Osteocyte (in vitro differentiated cells): ENCODE measurements at regions not wholly inside any gene's neighbourhood (a gene's known extent, or its start where the extent isn't known, plus 50 kb on each side); places are given as distances from the start of the nearest gene placed in this dataset.

Source experiments
- DNase-seq: peaks from one replicate; pipeline ENCODE4 v3.0.0; 2021; ENCODE audit warnings: mixed read lengths; ENCODE audit not compliant: unreplicated experiment; ENCODE audit errors: extremely low spot score
- H3K27ac Mint-ChIP-seq: one replicate; pipeline ENCODE4 v1.8.0; 2021; ENCODE audit warnings: mild to moderate bottlenecking, mixed read lengths; ENCODE audit not compliant: unreplicated experiment
- H3K27me3 Mint-ChIP-seq: one replicate; pipeline ENCODE4 v1.8.0; 2021; ENCODE audit warnings: mixed read lengths; ENCODE audit not compliant: unreplicated experiment
- H3K36me3 Mint-ChIP-seq: one replicate; pipeline ENCODE4 v1.8.0; 2021; ENCODE audit warnings: mixed read lengths; ENCODE audit not compliant: unreplicated experiment
- H3K4me1 Mint-ChIP-seq: one replicate; pipeline ENCODE4 v1.8.0; 2021; ENCODE audit warnings: mixed read lengths; ENCODE audit not compliant: unreplicated experiment
- H3K4me3 Mint-ChIP-seq: one replicate; pipeline ENCODE4 v1.8.0; 2021; ENCODE audit warnings: mild to moderate bottlenecking, moderate library complexity, mixed read lengths; ENCODE audit not compliant: unreplicated experiment
- H3K9me3 Mint-ChIP-seq: one replicate; pipeline ENCODE4 v1.8.0; 2021; ENCODE audit warnings: mixed read lengths; ENCODE audit not compliant: unreplicated experiment
- TF ChIP-seq, protein P1 (sequence below): fragments of 200-600 bp; sonication (generic); IDR thresholded peaks from 2 replicates; pipeline ENCODE4 v1.5.0; 2021; ENCODE audit warnings: antibody characterized with exemption, mild to moderate bottlenecking, moderate library complexity

DNA sequence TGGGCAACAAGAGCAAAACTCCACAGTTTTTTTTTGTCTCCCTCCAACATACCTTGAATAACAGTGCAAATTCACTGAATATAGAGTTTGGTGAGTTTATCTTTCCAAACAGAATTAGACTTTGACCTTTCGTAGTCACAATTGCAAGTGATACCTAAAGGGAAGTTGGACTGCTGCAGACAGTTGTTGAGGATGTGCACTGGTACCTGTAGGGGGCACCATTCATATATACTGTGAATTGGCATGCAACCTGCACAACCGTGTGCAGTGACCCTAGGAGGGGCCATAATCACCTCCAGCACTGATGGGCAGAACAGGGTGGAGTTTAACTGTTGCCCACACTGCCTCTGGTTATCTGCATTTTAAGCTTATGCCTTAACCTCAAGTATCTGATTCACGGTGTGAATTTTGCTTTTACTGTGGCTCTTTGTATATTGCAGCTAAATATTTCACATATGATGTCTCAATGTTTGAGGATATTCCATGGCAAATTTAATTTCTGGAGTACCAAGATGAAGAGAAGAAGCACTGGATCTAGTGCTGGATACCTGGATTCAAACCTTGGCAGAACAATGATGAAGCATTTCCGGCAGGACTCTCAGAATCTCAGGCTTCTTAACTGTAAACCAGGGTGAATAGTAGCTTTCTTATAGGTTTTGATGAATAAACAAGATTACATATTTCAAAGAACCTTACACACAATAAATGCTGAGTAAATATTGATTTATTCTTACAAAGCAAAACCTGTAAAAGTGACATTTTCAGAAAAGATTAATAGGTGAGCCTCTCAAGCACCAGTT is 144.3 kb downstream of the ACTBL2 start:
- no peaks in the 10 kb centered on the region for H3K36me3 Mint-ChIP-seq
- H3K4me1 Mint-ChIP-seq = peaks cover 9% of the 10 kb centered on the region
- no peak for DNase-seq
- no peak overlapping the region for H3K4me3 Mint-ChIP-seq
- TF ChIP-seq, protein P1, sequence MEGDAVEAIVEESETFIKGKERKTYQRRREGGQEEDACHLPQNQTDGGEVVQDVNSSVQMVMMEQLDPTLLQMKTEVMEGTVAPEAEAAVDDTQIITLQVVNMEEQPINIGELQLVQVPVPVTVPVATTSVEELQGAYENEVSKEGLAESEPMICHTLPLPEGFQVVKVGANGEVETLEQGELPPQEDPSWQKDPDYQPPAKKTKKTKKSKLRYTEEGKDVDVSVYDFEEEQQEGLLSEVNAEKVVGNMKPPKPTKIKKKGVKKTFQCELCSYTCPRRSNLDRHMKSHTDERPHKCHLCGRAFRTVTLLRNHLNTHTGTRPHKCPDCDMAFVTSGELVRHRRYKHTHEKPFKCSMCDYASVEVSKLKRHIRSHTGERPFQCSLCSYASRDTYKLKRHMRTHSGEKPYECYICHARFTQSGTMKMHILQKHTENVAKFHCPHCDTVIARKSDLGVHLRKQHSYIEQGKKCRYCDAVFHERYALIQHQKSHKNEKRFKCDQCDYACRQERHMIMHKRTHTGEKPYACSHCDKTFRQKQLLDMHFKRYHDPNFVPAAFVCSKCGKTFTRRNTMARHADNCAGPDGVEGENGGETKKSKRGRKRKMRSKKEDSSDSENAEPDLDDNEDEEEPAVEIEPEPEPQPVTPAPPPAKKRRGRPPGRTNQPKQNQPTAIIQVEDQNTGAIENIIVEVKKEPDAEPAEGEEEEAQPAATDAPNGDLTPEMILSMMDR = peak; percentile 38
- no peaks in the 10 kb centered on the region for H3K9me3 Mint-ChIP-seq
- no peaks in the 10 kb centered on the region for H3K27me3 Mint-ChIP-seq
- no peak overlapping the region for H3K27ac Mint-ChIP-seq

DNA sequence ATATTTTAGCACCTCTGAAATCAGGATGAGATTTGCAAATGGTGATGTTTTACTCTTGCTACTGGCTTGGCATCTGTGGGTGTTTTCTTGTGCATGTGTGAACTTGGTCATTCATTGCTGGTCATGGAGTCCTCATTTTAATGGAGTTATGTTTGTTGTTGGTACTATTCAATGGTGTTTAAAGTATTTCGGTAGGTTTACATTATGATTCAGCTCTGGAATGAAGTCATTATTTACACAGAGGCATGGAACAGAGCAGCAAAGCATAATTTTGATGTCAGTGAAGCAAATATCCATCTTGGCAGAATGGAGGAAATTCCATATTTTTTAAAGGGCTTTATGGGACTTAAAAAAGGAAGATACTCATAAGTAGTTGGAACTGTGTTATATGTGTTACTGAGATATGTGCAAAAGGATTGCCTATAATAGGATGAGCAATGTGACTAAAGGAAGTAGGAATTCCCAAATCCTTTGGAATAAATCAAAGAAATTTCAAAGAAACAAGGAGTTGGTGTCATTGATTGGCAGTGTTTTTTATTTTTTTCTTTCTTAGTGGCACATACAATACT is 147.4 kb downstream of the ACTBL2 start:
- Mint-ChIP-seq H3K4me1 (peaks cover 9% of the 10 kb centered on the region), H3K4me3 (no peak overlapping the region), H3K27me3 (no peaks in the 10 kb centered on the region), H3K27ac (no peak overlapping the region), H3K9me3 (no peaks in the 10 kb centered on the region), H3K36me3 (no peaks in the 10 kb centered on the region)
- no peak for DNase-seq
- TF ChIP-seq, protein P1 = no peak

DNA sequence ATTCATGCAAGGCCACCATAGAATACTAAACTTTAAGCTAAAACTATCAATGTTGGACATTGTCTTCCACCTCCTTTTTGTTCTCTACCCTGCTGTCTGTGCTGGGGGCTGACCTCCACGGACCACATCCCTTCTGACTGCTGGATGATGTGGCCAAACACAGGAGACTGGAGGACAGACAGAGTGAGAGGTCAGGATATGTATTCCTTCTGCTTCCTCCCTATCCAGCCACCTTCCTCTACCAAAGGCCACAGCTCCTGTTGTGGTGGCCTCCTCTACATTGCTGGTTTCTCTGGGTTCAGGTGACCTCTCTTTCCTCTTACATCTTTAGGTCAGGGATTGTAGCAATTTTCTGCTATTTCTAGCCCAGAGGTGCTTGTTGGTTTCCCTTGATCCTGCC is 148.1 kb downstream of the ACTBL2 start:
- Mint-ChIP-seq H3K27ac (no peak overlapping the region), H3K36me3 (no peaks in the 10 kb centered on the region), H3K27me3 (no peaks in the 10 kb centered on the region), H3K9me3 (no peaks in the 10 kb centered on the region), H3K4me1 (peaks cover 9% of the 10 kb centered on the region), H3K4me3 (no peak overlapping the region)
- DNase-seq = no peak
- TF ChIP-seq, protein P1 = no peak

DNA sequence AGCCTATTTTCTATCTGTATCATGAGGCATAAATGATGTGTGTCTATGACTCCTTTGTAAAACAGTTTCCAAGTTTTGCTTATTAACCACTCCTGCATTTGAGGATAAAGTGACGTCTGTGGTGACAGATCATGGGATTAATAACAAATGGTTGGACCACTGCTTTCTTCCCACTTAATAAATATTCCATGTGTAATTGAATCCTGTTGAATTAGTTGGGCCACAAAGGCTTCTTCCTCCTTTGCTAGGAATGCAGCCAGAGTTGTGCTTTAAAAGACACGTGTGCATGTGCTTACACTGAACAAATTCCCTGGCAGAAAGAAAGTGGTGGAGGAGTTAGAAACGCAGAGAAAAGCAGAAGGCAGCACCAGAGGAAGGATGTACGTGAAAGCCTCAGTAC is 150.2 kb downstream of the ACTBL2 start:
- Mint-ChIP-seq H3K4me3 (no peak overlapping the region), H3K9me3 (no peaks in the 10 kb centered on the region), H3K4me1 (peaks cover 6% of the 10 kb centered on the region), H3K27me3 (no peaks in the 10 kb centered on the region), H3K27ac (no peak overlapping the region), H3K36me3 (no peaks in the 10 kb centered on the region)
- TF ChIP-seq, protein P1 = no peak
- DNase-seq = no peak

DNA sequence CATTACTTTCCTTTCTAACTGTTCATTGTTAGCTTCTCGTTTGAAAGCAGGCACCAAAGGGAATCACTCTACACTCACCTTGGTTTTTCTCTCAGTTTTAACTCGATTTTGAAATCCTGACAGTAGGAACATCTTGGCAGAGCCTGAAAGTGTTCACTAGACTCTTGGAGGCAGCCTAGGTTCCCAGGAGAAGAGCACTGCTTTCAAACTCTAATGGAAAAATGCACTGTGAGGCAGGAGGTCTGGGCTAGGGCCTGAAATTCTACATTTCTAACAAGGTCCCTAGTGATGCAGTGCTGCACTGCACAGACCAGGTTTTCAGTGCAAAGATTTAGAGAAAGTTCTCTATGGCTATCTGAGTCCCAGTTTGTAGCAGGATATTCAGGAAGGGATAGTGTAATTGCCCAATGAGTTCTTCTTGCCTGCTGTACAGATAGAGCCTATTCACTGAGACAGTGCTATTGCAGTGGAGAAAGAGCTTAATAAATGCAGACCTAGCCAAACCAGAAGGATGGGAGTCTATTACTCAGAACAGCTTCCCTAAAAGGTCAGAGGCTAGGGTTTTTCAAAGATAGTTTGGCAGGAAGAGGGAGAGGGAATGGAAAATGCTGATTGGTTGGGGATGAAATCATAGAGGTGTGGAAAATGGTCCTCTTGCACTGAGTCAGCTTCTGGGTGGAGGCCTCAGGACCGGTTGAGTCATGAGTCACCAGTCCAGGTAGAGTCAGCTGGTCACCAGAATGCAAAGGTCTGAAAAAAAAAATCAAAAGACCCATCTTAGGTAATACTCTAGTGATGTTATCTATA is 153.9 kb downstream of the GPBP1 start:
- Mint-ChIP-seq H3K27ac (no peak overlapping the region), H3K36me3 (no peaks in the 10 kb centered on the region), H3K9me3 (no peaks in the 10 kb centered on the region), H3K4me1 (peaks cover 9% of the 10 kb centered on the region), H3K27me3 (no peaks in the 10 kb centered on the region), H3K4me3 (no peak overlapping the region)
- DNase-seq = no peak
- TF ChIP-seq, protein P1 = no peak
